Fibroblast of upper back skin (primary cell): ENCODE measurements at regions not wholly inside any gene's neighbourhood (a gene's known extent, or its start where the extent isn't known, plus 50 kb on each side); places are given as distances from the start of the nearest gene placed in this dataset.

Experiments used
- DNase-seq: peaks from one replicate; pipeline ENCODE4 v3.0.0-alpha.2; 2013

DNA sequence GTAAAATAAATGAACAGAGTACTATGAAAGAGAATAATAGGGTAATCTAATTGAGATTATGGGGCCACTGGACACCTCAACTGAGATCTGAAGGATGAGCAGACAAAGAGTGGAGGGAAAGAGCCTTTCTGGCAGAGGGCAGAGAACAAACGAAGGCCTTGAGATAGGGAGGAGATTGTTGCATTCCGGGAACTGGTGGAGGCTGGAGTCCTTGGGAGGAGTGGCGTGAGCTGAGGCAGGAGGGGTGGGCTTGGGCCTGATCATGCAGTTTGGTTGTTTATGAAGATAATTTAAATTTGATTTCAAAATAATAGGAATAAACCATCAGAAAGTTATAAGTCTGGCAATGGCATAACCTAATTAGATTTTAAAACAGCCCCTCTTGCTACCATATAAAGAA lies 59.5 kb upstream of the GALNT15 start:
- no peak for DNase-seq

DNA sequence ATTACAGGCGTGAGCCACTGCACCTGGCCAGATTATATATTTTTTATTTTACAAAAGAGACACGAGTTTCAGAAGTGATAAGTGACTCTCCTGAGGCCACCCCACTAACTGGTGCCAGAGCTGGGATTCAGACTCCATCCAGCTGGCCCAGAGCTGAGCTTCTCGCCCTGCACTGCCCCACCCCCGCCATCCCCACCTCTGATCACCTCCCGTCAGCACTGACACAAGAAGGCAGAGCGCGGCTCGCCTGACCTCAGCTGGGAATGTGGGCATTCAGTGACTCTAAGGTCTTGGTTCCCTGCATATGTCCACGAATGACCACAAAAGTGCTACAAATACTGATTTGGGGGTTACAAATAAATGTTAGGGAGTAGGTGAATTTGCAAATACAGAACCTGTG lies 56.1 kb upstream of the GALNT15 start:
- DNase-seq, result no peak

DNA sequence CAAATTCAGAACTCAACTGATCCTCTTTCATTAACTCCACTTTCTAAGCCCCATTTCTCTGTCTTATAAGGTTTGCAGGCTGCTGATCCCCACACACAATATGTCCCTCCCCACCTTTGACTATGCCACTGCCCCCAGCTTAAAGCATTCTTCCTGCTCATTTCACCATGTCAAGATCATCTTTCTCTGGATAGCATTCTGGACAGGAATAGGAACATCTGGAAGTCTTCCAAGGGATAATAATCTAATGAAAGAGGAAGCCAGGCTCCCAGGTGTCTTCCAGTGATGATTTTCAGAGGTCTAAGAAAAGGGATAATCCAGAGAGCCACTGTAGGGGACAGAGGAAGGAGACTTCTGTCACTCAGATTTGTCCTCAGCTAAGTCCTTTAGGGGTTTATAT lies 54.6 kb upstream of the GALNT15 start:
- DNase-seq, result no peak

DNA sequence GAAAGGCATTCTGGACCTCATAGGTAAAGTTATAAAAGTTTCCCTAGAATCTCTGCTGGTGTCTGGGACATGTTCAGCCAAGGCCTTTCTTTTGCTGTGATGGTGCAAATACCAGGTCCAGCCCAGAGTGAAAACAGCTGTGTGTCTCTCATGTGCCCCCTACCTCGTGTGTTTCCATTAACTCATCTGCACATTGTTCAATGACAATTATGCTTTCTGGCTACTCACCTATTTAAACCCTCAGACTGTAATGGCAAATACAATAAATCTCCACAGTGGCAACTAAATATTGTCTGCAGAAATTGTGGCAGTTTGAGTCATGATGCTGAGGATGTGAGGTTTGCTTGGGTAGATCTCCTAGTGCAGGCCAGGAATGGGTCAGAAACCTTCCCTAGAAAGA lies 53.1 kb upstream of the GALNT15 start:
- DNase-seq, result peak; percentile 50

DNA sequence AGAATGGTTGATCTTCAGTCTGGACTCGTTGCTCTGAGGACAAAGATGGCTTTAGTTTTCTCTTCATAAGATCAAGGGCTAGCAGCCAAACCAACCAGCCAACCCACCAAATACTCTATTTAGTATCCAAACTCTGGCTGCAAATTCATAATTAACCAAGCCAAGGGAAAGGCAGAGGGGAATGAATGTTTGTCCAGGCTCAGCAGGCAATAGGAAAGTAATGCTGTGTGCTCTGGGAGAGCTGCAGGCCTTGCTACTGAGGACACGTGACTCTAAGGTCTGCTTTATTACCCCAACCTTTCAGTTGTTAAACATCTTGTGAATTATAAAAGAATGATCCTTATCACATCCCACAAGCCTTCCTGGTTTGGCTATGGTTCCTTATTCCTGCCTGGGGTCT lies 52.3 kb upstream of the GALNT15 start:
- DNase-seq, result no peak

DNA sequence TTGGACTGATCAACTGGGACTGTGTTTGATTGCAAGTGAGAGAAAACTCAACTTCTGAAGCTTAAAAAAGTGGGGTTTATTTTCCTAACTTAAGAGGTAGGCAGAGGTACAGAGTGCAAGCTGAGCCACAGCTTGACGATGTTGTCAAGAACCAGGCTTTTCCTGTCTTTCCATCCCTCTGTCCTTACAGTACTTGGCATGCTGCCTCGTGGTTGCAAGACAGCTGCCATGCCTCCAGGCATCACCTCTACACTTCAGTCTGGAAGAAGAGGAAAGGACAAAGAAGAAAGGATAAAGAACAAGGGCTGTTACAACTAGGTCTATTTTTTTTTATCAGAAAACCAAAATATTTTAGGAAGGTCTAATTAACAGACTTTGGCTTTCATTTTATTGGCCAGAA lies 51.8 kb upstream of the GALNT15 start:
- DNase-seq, result no peak

DNA sequence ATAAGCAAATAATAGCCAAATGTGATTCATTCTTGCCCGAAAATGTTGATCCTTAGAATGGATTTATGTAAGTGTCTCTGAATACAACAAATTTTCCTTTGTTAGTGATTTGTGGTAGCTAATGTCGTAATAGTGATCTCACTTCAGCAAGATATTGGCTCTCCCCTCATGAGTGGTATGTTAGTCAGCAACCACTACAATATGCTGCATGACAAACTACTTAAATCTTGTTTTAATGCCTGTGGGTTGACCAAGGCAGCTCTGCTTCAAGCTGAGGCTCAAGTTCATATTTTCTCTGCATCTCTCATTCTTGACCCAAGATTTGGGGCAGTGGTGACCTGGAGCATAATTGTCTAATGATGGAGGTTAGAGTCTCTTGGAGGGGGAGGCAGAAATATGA lies 49.8 kb upstream of the GALNT15 start:
- DNase-seq, result peak; percentile 99
